Activated CD4-positive, alpha-beta T cell treated with anti-CD3 and anti-CD28 coated beads for 36 hours (primary cell): ENCODE measurements at regions not wholly inside any gene's neighbourhood (a gene's known extent, or its start where the extent isn't known, plus 50 kb on each side); places are given as distances from the start of the nearest gene placed in this dataset.

ENCODE experiments used
- ATAC-seq: fragments of 200-7000 bp; cut with Tn5 transposase; one replicate; pipeline ENCODE4 v1.10.0; 2021; ENCODE audit warnings: mild to moderate bottlenecking, moderate library complexity
- CTCF ChIA-PET: fragments of 350-600 bp; sonication (Branson Sonifier 250); formaldehyde crosslinking; loops from one replicate; lab custom pipeline; 2021; ENCODE audit warnings: antibody characterized with exemption; lab: Charles Lee
- POLR2A ChIA-PET: fragments of 350-600 bp; sonication (Branson Sonifier 250); formaldehyde crosslinking; loops from one replicate; lab custom pipeline; 2021; ENCODE audit warnings: antibody characterized with exemption, inconsistent platforms; lab: Charles Lee
- DNase-seq: peaks from one replicate; pipeline ENCODE4 v3.0.0-alpha.2; 2020
- H3K27ac Mint-ChIP-seq: one replicate; pipeline ENCODE4 v1.8.0; 2021; ENCODE audit warnings: mixed read lengths
- H3K27me3 Mint-ChIP-seq: one replicate; pipeline ENCODE4 v1.8.0; 2021; ENCODE audit warnings: mixed read lengths
- H3K36me3 Mint-ChIP-seq: one replicate; pipeline ENCODE4 v1.8.0; 2021; ENCODE audit warnings: low read depth, mixed read lengths
- H3K4me1 Mint-ChIP-seq: one replicate; pipeline ENCODE4 v1.8.0; 2021; ENCODE audit warnings: mixed read lengths
- H3K4me3 Mint-ChIP-seq: one replicate; pipeline ENCODE4 v1.8.0; 2021; ENCODE audit warnings: mild to moderate bottlenecking, moderate library complexity, mixed read lengths
- H3K9me3 Mint-ChIP-seq: one replicate; pipeline ENCODE4 v1.8.0; 2021; ENCODE audit warnings: low read depth, mixed read lengths
- intact Hi-C, 2 experiments: fragments of 100-400 bp; cut with DNase I in 1 of 2; cut with micrococcal nuclease in 1 of 2; formaldehyde crosslinking; loops; one replicate each; pipeline versions ENCODE4 v1.14.2 to v1.15.1; 2022 to 2024; cut with DNase I, micrococcal nuclease

GRCh38 chr4:125440814-125441213 is 126.1 kb downstream of the FAT4 start:
- DNase-seq (no peak), ATAC-seq (no peak)
- no peaks in the 10 kb centered on the region for H3K4me1 Mint-ChIP-seq
- CTCF ChIA-PET = no interaction called here
- POLR2A ChIA-PET = no interaction called here
- H3K27me3 Mint-ChIP-seq = no peaks in the 10 kb centered on the region
- H3K9me3 Mint-ChIP-seq = peaks cover 7% of the 10 kb centered on the region
- no peak overlapping the region for H3K27ac Mint-ChIP-seq
- no peaks in the 10 kb centered on the region for H3K36me3 Mint-ChIP-seq
- H3K4me3 Mint-ChIP-seq = no peak overlapping the region
- intact Hi-C loops = no loop called here

- intact Hi-C loops = no loop called here
- H3K27ac Mint-ChIP-seq = no peak overlapping the region
- no peak for ATAC-seq
Measured at GRCh38 chr4:125444166-125444565, 129.4 kb downstream of the FAT4 start.

GRCh38 chr4:125445525-125445924 is 130.8 kb downstream of the FAT4 start:
- ChIA-PET CTCF (no interaction called here), POLR2A (no interaction called here)
- intact Hi-C loops = no loop called here
- H3K36me3 Mint-ChIP-seq = no peaks in the 10 kb centered on the region
- H3K4me3 Mint-ChIP-seq = no peak overlapping the region
- no peak overlapping the region for H3K27ac Mint-ChIP-seq
- no peak for DNase-seq
- no peaks in the 10 kb centered on the region for H3K27me3 Mint-ChIP-seq
- peaks cover 5% of the 10 kb centered on the region for H3K9me3 Mint-ChIP-seq
- H3K4me1 Mint-ChIP-seq = no peaks in the 10 kb centered on the region
- ATAC-seq = no peak

More at GRCh38 chr4:125444166-125444565, 129.4 kb downstream of the FAT4 start:
- no peaks in the 10 kb centered on the region for H3K4me1 Mint-ChIP-seq
- POLR2A ChIA-PET = no interaction called here
- peaks cover 5% of the 10 kb centered on the region for H3K9me3 Mint-ChIP-seq
- CTCF ChIA-PET = no interaction called here
- no peak overlapping the region for H3K4me3 Mint-ChIP-seq
- DNase-seq = no peak
- no peaks in the 10 kb centered on the region for H3K27me3 Mint-ChIP-seq
- H3K36me3 Mint-ChIP-seq = no peaks in the 10 kb centered on the region

- no peak overlapping the region for H3K27ac Mint-ChIP-seq
- peaks cover 2% of the 10 kb centered on the region for H3K9me3 Mint-ChIP-seq
- H3K27me3 Mint-ChIP-seq = no peaks in the 10 kb centered on the region
- no peaks in the 10 kb centered on the region for H3K4me1 Mint-ChIP-seq
- POLR2A ChIA-PET = no interaction called here
- ATAC-seq = no peak
- intact Hi-C loops = no loop called here
- H3K4me3 Mint-ChIP-seq = no peak overlapping the region
- no peaks in the 10 kb centered on the region for H3K36me3 Mint-ChIP-seq
- DNase-seq = no peak
- CTCF ChIA-PET = no interaction called here
Measured at GRCh38 chr4:125447551-125448290, 133.0 kb downstream of the FAT4 start.

GRCh38 chr4:125456075-125456474 is 141.3 kb downstream of the FAT4 start:
- ChIA-PET CTCF (interaction anchor here (1.3 kb wide), 1 partner anchor 14 kb away, joined by 3 read pairs; no protein-coding TSS in a partner anchor), POLR2A (no interaction called here)
- DNase-seq (no peak), ATAC-seq (no peak)
- Mint-ChIP-seq H3K9me3 (peaks cover 2% of the 10 kb centered on the region), H3K36me3 (no peaks in the 10 kb centered on the region), H3K27me3 (no peaks in the 10 kb centered on the region), H3K4me1 (no peaks in the 10 kb centered on the region), H3K27ac (no peak overlapping the region), H3K4me3 (no peak overlapping the region)
- intact Hi-C loops = no loop called here

GRCh38 chr4:125459531-125459930 is 144.8 kb downstream of the FAT4 start:
- Mint-ChIP-seq H3K9me3 (peaks cover 2% of the 10 kb centered on the region), H3K4me3 (no peak overlapping the region), H3K4me1 (no peaks in the 10 kb centered on the region), H3K36me3 (no peaks in the 10 kb centered on the region), H3K27me3 (no peaks in the 10 kb centered on the region), H3K27ac (no peak overlapping the region)
- POLR2A ChIA-PET = no interaction called here
- DNase-seq = no peak
- intact Hi-C loops = no loop called here
- ATAC-seq = no peak
- CTCF ChIA-PET = no interaction called here

GRCh38 chr4:125461676-125462363 is 147.1 kb downstream of the FAT4 start:
- DNase-seq (no peak), ATAC-seq (no peak)
- no peak overlapping the region for H3K4me3 Mint-ChIP-seq
- no peaks in the 10 kb centered on the region for H3K27me3 Mint-ChIP-seq
- no peak overlapping the region for H3K27ac Mint-ChIP-seq
- H3K4me1 Mint-ChIP-seq = no peaks in the 10 kb centered on the region
- ChIA-PET POLR2A (no interaction called here), CTCF (no interaction called here)
- intact Hi-C loops = no loop called here
- H3K36me3 Mint-ChIP-seq = no peaks in the 10 kb centered on the region
- H3K9me3 Mint-ChIP-seq = peaks cover 4% of the 10 kb centered on the region

- CTCF ChIA-PET = no interaction called here
- Mint-ChIP-seq H3K4me3 (no peak overlapping the region), H3K4me1 (no peaks in the 10 kb centered on the region), H3K9me3 (peaks cover 2% of the 10 kb centered on the region), H3K36me3 (no peaks in the 10 kb centered on the region), H3K27ac (no peak overlapping the region), H3K27me3 (no peaks in the 10 kb centered on the region)
- intact Hi-C loops = no loop called here
- no peak for ATAC-seq
- POLR2A ChIA-PET = no interaction called here
- no peak for DNase-seq
Measured at GRCh38 chr4:125464146-125464545, 149.4 kb downstream of the FAT4 start.

GRCh38 chr4:125481334-125482045 is 166.7 kb downstream of the FAT4 start:
- Mint-ChIP-seq H3K36me3 (no peaks in the 10 kb centered on the region), H3K27me3 (no peaks in the 10 kb centered on the region), H3K9me3 (peaks cover 3% of the 10 kb centered on the region), H3K27ac (no peak overlapping the region), H3K4me3 (no peak overlapping the region), H3K4me1 (no peaks in the 10 kb centered on the region)
- POLR2A ChIA-PET = no interaction called here
- CTCF ChIA-PET = no interaction called here
- intact Hi-C loops = no loop called here
- no peak for DNase-seq
- ATAC-seq = no peak

- Mint-ChIP-seq H3K36me3 (no peaks in the 10 kb centered on the region), H3K27ac (no peak overlapping the region), H3K9me3 (peaks cover 3% of the 10 kb centered on the region), H3K4me1 (no peaks in the 10 kb centered on the region), H3K4me3 (no peak overlapping the region), H3K27me3 (no peaks in the 10 kb centered on the region)
- ChIA-PET POLR2A (no interaction called here), CTCF (no interaction called here)
- DNase-seq = no peak
- intact Hi-C loops = no loop called here
- no peak for ATAC-seq
Measured at GRCh38 chr4:125482822-125483221, 168.1 kb downstream of the FAT4 start.

GRCh38 chr4:125483278-125483677 is 168.5 kb downstream of the FAT4 start:
- intact Hi-C loops = no loop called here

GRCh38 chr4:125484912-125485311 is 170.2 kb downstream of the FAT4 start:
- Mint-ChIP-seq H3K4me3 (no peak overlapping the region), H3K4me1 (no peaks in the 10 kb centered on the region), H3K9me3 (peaks cover 1% of the 10 kb centered on the region), H3K27ac (no peak overlapping the region), H3K27me3 (no peaks in the 10 kb centered on the region), H3K36me3 (no peaks in the 10 kb centered on the region)
- CTCF ChIA-PET = no interaction called here
- DNase-seq = no peak
- ATAC-seq = no peak
- intact Hi-C loops = no loop called here
- POLR2A ChIA-PET = no interaction called here

More at GRCh38 chr4:125483278-125483677, 168.5 kb downstream of the FAT4 start:
- DNase-seq = no peak
- no peak overlapping the region for H3K4me3 Mint-ChIP-seq
- H3K4me1 Mint-ChIP-seq = no peaks in the 10 kb centered on the region
- ChIA-PET POLR2A (no interaction called here), CTCF (no interaction called here)
- peaks cover 3% of the 10 kb centered on the region for H3K9me3 Mint-ChIP-seq
- H3K27me3 Mint-ChIP-seq = no peaks in the 10 kb centered on the region
- no peaks in the 10 kb centered on the region for H3K36me3 Mint-ChIP-seq
- H3K27ac Mint-ChIP-seq = no peak overlapping the region
- ATAC-seq = no peak
